NCI-H69 (cell line): ENCODE measurements at regions not wholly inside any gene's neighbourhood (a gene's known extent, or its start where the extent isn't known, plus 50 kb on each side); places are given as distances from the start of the nearest gene placed in this dataset.

Experiments
- DNase-seq: peaks from one replicate; lab custom pipeline; 2025; lab: John Stamatoyannopoulos, UW

DNA sequence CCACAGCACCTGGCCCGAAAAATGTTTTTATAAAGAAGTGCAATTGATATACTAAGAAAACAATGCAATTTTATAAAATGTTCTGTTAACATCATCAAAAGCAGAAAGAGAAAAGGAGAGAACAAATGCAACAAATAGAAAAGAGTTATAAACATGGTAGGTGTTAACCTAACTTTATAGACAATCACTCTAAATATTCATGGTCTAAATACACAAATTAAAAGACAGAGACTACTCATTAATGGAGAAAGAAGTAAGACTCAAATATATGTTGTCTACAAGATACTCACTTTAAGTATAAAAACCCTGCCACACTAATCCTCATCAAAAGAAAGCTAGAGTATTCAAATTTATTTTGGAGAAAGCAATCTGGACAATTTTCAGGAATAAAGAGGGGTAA lies 425.3 kb upstream of the ANKRD30A start:
- DNase-seq, result no peak

DNA sequence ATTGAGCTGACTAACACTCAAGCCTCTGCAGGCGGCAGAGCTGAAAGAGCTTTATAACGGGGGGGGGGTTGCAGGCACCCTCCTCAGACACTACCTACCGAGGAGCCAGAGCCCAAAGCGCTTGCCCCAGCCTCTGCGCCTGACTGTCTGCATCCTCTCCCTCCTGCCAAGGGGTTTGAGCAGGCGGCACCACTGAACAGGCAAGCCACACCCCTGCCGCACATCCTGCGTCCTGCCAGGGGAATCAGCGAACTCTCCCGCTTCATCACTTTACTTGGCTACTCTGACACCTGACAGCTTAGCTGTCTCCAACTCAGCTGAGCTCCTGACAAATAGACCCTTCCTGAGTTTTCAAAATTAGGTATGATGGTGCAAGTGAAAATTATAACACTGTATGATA lies 432.6 kb upstream of the ANKRD30A start:
- no peak for DNase-seq

DNA sequence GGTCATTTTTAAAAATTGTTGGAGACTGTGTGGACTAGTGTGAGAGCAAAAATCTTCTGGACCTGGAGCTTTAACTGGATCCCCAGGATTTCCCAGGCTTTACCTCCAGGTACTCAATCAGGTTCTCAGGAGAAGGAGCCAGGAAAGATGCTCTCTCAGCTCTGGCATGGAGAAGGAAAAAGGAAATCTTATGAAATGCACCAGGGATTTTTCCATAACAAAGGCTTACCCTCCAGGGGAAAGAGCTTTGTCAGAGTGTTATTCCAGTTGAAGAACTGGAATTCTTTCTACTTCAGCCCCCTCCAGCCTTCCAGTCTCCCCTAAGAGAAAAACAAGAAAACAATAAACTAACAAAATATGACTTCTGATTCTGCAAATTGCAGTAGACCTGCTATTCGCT lies 436.7 kb upstream of the ANKRD30A start:
- no peak for DNase-seq

GRCh38 chr10:36683421-36683820 lies 442.0 kb upstream of the ANKRD30A start:
- no peak for DNase-seq

DNA sequence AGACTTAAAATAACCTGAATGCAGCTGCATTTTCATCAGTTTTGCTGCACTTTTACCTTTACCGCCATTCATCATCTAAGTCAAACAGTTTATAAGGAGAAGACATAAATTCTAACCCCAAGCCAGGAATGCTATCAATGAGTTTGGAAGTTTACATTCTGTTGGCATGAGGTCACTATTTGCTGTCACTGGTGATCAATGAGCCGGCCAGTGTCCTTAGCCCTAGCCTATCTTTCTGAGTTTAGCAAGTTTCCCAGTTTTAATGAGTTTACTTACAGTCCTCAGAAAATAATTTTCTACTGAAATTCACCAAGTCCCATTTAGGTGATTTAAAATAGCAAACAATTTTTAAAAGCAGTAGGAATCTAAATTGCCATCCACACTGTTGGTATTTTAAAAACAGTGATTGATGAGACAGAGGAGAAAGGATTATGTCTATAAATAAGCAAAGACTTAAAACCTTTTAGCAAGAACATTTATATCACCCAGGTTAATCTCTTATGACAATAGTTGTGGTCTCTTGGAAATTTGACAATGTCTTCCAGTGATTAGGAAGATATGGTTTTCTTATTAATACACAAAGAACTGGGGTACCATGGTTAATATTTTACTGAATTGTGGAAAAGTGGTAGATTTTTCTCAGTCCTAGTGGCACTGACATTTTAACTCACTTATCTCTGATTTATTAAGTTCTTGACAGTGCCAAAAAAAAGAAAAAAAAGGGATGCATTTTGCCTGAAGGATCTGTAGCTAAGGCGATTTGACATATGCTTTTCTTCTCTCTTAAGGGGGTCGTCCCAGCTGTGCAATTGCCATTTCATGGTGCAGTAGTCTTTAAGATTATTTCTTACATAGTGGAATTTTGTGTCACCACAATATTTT lies 443.4 kb upstream of the ANKRD30A start:
- no peak for DNase-seq

DNA sequence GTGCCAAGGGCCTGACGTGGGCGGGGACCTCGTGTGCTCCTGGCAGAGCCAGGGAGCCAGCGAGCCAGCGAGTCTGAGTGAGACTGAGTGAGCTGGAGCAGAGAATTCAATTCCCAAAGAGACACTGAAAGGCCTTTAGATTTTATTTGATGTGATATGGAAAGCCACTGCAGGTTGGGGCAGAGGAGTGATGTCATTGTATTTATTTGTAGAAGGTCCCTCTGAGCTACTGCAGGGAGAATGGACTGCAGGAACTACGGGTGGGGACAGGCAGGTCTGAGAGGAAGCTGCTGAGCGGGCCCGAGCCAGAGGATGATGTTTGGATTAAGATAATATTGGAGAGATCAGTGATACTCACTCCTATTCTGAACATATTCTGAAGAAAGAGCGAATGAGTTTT lies 445.8 kb upstream of the ANKRD30A start:
- DNase-seq, result no peak

DNA sequence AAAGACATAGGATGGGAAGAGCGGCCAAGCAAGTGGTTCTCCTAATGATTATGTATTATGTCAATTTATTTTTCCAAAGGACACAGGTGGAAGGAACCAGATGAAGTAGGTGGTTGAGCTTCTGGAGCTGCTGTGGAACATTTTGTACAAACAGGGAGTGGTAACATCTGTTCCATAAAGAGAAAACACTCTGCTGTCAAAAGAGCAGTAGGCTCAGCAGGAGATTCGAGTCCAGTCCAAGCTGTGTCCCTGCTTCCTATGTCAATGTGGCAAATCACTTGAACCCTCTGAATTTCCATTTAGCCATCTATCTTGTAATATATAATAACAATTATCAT lies 448.0 kb upstream of the ANKRD30A start:
- no peak for DNase-seq

- no peak for DNase-seq
Measured at GRCh38 chr10:36676756-36677430, 448.5 kb upstream of the ANKRD30A start.

DNA sequence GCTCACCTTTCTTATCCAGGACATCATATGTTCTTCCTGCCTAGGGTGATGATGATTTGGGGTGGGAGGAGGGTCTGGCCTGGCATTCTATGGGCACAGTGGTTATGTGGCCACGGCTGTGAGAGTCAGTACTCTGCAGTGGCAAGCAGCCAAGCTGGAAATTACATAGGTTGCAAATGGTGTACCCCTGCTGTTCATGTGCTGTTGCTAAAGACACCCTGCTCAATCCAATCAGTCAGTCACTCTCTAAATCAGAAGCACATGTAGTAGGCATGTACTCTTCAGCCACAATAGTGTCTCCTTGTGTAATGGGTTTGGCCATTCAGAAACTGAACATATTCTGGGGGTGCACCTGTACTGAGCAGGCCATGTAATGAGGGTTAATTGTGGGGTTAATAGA lies 449.1 kb upstream of the ANKRD30A start:
- DNase-seq, result no peak

GRCh38 chr10:36675458-36675880 lies 449.9 kb upstream of the ANKRD30A start:
- DNase-seq, result no peak

GRCh38 chr10:36671607-36672006 lies 453.8 kb upstream of the ANKRD30A start:
- DNase-seq, result no peak

DNA sequence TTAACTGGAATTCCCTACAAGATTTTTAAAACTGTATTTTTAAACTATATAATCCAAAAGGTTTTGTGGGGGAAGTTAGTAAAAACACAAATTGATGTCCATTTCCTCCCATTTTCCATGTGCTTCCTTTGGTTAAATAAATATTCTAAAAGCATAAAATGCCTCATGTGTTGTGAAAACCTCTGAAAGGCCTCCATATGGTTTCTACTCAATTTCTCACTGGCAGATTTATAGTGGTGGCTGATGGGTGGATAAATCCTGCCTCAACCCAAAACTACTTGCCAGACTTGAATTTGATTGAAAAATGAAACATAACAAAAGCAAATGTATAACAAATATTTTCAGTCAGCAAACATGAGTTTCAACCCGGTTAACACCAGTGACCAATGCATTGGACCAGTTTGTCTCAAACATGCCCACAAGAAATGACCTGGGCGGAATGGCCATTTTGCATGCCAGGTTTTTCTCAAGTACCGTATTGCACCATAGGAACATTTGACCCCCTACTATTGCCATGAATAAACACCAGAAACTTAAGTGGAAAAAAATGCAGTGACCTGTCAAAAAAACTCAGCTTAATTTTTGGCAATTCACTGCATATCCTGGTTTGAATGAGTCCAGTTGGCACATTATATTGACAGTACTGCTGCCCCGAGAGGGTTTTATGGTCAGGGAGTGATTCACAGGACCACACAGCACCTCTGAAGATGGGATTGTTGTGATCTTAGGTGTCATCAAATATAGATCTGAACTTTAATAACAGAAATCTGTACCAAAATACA lies 454.6 kb upstream of the ANKRD30A start:
- DNase-seq, result no peak

DNA sequence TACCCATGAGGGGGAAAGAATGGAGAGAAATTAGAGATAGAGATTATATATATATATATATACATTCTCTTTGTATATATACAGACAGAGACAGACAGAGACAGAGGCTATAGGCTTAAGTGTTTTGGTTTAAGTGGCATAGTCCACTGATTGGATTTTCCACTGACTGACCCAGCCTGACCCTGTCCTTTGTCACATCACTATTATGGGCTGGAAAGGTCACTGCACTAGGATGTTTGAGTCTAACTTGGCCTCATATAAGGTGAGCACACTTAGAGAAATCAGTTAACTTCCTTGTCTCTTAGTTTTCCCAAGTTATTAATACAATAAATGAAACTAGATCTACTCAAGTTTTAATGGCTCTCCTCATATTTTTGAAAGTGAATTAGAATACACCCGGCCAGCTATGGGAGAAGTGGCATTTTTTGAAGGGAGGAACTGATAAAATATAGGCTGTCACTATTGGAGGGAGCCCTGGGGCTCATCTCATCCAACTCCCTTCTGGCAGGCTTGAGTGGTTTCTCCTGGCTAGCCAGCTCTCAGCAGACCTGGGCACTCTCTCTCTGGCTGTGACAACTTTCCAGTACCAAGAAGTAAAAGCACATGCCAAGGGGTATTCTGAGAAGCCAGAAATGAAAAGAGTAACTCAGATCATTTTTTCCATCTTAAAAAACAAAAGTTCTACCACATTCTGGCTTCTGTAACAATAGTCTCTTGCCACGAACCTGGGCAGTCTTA lies 455.6 kb upstream of the ANKRD30A start:
- DNase-seq, result no peak

GRCh38 chr10:36666451-36666850 lies 458.9 kb upstream of the ANKRD30A start:
- no peak for DNase-seq

GRCh38 chr10:36662571-36662970 lies 462.8 kb upstream of the ANKRD30A start:
- no peak for DNase-seq

DNA sequence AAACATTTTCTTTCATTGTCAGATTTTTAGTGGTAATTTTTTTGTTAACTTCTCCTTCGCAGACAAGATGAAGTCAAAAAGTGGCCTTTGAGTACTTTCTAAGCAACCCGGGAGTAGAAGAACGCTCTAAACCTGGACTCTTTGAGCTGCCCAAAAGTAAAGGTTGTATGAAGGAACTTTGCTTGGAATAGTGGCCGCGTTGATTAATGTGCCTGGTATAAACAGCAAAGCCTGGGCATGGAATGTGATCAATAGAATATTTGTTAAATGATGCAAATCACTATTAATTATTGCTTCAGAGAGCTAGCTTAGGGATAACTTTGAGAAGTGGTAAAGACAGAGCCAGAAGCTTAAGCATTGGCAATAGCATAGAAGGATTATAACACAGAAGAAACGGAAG lies 475.1 kb upstream of the ANKRD30A start:
- DNase-seq, result no peak

GRCh38 chr10:36647540-36647939 lies 477.9 kb upstream of the ANKRD30A start:
- no peak for DNase-seq

DNA sequence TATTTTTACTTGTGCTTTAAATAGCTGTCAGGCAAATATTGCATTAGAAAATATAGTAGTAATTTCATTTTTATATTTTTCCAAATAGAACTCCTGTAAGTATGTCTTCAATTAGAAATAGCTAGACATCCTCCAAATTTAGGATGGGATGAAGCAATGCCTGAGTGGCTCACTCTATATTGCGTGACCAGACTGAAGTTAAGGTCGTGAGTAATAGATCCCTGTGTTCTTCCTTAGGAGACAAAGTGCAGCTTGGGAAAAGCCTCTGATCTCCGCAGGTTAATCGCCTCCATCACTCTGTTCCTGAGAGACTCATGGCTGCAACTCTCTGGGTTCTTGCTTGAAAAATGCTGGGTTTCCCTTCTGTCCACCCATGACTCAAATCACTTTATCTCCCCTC lies 484.8 kb upstream of the ANKRD30A start:
- no peak for DNase-seq

DNA sequence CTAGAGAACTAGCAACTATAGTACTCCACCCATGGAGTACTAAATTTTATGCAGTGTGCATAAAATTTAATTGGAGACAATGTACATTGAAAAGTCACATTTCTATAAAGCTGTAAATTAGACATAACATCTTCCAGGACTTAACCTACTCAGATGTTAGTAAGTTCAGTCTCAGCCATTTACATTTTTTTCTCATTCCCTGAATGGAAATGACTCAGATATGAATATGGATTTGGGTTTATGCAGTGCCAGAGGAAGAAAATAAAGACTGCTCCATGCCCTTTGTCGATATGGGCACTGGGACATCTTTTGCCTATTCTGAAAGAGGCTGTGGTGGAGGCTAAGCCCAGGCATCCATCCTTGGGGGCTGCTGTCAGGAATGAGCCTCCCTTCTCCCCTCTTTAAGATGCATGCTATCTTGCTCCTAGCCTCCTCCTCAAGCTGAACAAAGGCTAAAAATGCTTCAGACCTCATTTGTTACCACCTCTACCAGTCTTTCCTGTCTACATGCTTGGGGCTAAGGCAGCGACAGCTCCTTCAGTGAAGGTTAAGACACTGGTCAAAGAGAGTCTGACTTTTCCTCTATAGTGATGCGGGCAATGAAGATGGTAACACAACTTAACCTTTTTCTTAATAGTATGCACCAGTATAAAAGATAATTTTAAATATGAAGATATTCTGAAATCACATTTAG lies 486.8 kb upstream of the ANKRD30A start:
- DNase-seq, result no peak

GRCh38 chr10:36636879-36637278 lies 488.5 kb upstream of the ANKRD30A start:
- no peak for DNase-seq

- DNase-seq, result no peak
Measured at GRCh38 chr10:36636285-36636839, 489.0 kb upstream of the ANKRD30A start.
